Skeletal muscle cell (primary cell): ENCODE measurements at regions not wholly inside any gene's neighbourhood (a gene's known extent, or its start where the extent isn't known, plus 50 kb on each side); places are given as distances from the start of the nearest gene placed in this dataset.

ENCODE experiments used
- DNase-seq: peaks from one replicate; pipeline ENCODE4 v3.0.0-alpha.2; 2010; ENCODE audit warnings: low read depth
- H3K4me3 ChIP-seq: 2 replicates; pipeline ENCODE4 v1.5.1; 2011; ENCODE audit warnings: low read depth, mild to moderate bottlenecking, control low read depth, low read length, moderate library complexity

DNA sequence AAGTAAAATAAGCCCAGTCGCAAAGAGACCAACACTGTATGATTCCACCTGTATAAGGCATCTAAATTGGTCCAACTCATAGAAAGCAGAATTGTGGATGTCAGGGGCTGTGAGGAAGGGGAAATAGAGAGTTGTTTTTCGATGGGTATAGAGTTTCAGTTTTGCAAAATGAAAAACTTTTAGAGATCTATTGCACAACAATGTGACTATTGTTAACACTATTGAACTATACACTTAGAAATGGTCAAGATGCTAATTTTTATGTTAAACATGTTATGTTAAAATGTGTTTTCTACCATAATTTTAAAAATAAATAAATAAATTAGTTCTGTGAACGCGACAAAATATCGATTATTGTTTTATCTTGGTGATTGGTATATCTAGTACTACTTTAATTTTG lies 192.4 kb downstream of the PTGER3 start:
- no peak for DNase-seq
- H3K4me3 ChIP-seq = no peak overlapping the region

GRCh38 chr1:70856201-70856600 lies 191.4 kb downstream of the PTGER3 start:
- DNase-seq = no peak

GRCh38 chr1:70863239-70863638 lies 184.4 kb downstream of the PTGER3 start:
- no peak overlapping the region for H3K4me3 ChIP-seq
- peak; percentile 14 for DNase-seq

More at GRCh38 chr1:70856201-70856600, 191.4 kb downstream of the PTGER3 start:
- H3K4me3 ChIP-seq = no peak overlapping the region

- DNase-seq = peak; percentile 36
Observed at GRCh38 chr1:70864302-70864701, 183.3 kb downstream of the PTGER3 start.

DNA sequence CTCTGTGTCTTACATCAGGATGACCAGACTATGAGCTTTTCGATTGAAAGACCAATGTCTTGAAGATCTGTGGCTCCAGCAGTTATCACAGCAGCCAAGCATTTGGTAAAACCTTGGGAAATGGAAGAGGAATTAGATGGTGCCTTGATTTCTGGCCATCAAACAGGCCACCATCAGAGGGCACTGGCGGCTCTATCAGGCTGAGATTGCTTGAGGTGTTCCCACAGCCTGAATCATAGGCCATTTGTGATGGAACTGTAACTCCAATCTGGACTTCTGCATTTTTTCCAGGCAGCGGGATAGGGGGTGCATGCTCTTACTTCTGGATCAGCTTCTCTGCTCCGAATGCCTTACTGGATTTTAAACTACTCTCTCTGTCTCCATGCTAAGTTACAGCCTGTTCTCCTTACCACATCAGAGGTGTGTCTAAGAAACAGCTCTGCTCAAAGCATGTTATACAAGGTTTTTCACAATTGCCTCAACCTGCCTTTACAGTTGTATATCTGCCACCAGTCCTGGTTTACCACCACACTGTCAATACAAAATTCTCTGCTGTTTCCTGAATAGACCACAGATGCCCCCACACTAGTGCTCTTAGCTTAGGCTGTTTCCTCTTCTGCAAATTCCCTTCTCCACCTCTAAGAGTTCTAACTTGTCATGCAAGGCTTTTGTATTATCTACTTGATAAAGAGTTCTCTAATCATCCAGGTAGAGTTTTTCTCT lies 180.9 kb downstream of the PTGER3 start:
- DNase-seq = no peak

More at GRCh38 chr1:70864302-70864701, 183.3 kb downstream of the PTGER3 start:
- no peak overlapping the region for H3K4me3 ChIP-seq

GRCh38 chr1:70871790-70872189 lies 175.8 kb downstream of the PTGER3 start:
- H3K4me3 ChIP-seq = no peak overlapping the region

More for the DNA sequence above, 180.9 kb downstream of the PTGER3 start:
- H3K4me3 ChIP-seq = no peak overlapping the region

GRCh38 chr1:70874063-70874462 lies 173.6 kb downstream of the PTGER3 start:
- DNase-seq = no peak

More at GRCh38 chr1:70871790-70872189, 175.8 kb downstream of the PTGER3 start:
- no peak for DNase-seq

GRCh38 chr1:70874818-70875217 lies 172.8 kb downstream of the PTGER3 start:
- DNase-seq = no peak
- no peak overlapping the region for H3K4me3 ChIP-seq

More at GRCh38 chr1:70874063-70874462, 173.6 kb downstream of the PTGER3 start:
- H3K4me3 ChIP-seq = no peak overlapping the region

DNA sequence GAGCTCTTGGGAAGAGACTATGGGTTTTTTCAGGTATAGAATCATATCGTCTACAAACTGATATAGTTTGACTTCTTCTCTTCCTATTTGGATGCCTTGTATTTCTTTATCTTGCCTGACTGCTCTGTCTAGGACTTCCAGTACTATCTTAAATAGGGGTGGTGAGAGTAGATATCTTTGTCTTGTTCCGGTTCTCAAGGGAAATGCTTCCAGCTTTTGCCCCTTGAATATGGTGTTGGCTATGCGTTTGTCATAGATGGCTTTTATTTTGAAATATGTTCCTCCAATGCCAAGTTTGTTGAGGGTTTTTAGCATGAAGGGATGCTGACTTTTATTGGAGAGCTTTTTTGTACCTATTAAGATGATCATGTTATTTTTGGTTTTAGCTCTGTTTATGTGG lies 170.3 kb downstream of the PTGER3 start:
- no peak for DNase-seq
- no peak overlapping the region for H3K4me3 ChIP-seq

- H3K4me3 ChIP-seq = no peak overlapping the region
- DNase-seq = no peak
Observed at GRCh38 chr1:70887936-70888335, 159.7 kb downstream of the PTGER3 start.

DNA sequence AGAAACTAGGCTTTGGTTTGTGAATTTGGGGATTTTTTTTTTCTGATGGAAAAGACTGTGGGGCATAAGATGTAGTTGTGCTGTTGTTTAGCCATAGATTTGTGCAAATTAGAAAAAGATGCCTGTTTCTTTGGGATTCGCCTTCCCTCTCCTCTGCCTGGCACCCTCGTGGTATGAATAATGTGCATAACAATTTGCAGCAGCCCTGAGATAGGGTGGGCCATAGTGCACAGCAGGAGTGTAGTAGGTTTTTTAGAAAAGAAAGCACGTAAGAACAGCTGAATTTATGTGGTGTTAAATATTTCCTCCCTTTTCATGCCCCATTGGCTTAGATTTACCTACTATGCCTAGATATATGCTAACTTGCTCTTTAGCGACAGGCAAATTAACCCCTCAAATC lies 158.9 kb downstream of the PTGER3 start:
- H3K4me3 ChIP-seq = no peak overlapping the region
- DNase-seq = no peak

- H3K4me3 ChIP-seq = no peak overlapping the region
- DNase-seq = no peak
Observed at GRCh38 chr1:70890408-70890807, 157.2 kb downstream of the PTGER3 start.

DNA sequence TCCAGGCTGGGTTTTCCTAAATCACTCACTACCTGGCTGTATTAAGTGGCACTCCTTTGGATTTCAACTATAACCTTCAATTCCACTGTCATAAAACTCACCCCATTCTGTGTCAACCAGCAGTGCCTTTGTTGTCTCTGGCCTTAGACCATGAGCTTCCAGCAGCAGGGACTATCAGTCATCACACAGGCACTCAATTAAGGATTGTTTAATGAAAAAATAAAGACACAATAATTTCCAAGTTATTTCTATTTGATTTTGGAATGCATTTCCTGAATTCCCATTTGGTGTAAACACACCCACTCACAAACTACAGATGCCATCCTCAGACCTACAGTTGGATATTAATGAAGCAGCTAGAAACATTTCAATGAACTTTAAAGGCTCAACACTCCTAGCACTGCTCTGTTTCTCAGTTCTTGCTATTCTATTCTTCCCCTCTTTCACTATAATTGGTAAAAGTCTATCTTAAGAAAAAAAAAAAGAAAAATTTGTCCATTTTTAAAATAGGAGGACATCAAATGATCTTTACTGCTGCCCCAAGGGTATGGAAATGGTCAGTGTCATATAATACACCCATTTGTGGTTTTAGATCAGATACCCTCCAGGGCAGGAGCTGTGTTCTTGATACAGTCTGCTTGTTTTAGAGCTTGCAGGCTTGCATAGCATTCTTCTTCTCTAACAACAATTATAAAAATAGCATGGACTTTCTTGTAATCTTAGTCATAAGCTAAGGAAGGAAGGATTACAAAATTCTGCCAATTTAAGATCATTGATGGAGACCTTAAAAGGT lies 156.4 kb downstream of the PTGER3 start:
- DNase-seq = no peak

GRCh38 chr1:70892140-70892539 lies 155.5 kb downstream of the PTGER3 start:
- no peak for DNase-seq
- no peak overlapping the region for H3K4me3 ChIP-seq

More for the DNA sequence above, 156.4 kb downstream of the PTGER3 start:
- H3K4me3 ChIP-seq = no peak overlapping the region

GRCh38 chr1:70892930-70893329 lies 154.7 kb downstream of the PTGER3 start:
- H3K4me3 ChIP-seq = no peak overlapping the region
- no peak for DNase-seq

DNA sequence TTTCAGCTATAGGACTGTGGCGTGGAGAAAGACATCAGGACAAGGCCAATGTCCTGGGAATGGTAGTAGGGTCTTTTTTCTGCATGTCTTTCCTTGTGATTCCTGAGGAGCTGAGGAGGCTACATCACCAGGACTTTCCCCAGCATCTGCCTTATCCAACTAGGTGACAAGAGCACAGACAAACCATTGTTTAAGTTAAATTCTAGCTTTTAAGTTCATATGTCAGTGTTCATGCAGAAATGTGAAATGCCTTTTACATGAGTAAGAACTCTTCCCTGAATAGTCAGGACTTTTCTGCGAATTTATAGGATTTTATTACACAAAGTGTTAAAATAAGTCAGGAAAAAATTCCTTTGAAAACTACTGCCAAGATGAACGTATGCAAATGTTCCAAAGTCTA lies 154.2 kb downstream of the PTGER3 start:
- no peak for DNase-seq

DNA sequence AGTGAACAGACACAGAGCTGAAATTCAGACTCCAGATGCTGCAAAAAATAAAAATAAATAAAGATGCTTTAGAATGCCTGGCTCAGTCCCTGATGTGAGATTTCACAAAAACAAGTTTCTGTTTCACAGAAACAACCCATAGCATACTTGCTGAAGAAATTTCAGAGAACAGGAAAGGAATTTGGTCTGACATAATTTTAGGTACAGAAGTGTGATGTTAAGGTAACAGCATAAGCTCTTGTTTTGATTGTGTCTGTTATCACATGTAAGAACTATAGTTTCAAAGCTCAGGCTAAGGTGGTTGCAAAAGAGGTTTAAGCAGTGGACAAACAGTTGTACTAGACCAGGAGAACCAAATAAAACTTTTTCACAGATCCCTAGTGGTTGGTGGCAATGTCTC lies 152.1 kb downstream of the PTGER3 start:
- H3K4me3 ChIP-seq = no peak overlapping the region
- no peak for DNase-seq

More for the DNA sequence above, 154.2 kb downstream of the PTGER3 start:
- H3K4me3 ChIP-seq = no peak overlapping the region

DNA sequence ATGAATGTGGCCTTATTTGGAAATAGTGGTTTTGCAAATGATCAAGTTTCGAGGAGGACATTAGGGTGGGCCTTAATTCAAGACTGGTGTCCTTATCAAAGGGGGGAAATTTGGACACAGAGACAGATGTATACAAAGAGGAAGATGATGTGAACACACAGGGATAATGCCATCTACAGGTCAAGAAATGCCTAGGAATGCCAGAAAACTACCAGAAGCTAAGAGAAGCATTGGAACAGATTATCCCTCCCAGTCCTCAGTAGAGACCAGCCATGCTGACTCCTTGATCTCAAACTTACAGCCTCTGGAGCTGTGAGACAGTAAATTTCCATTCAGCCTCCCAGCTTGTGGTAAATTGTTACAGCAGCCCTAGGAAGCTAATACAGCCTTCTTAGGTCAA lies 151.4 kb downstream of the PTGER3 start:
- no peak overlapping the region for H3K4me3 ChIP-seq
- DNase-seq = no peak

GRCh38 chr1:70897273-70897672 lies 150.3 kb downstream of the PTGER3 start:
- DNase-seq = no peak
- H3K4me3 ChIP-seq = no peak overlapping the region

GRCh38 chr1:70899735-70900134 lies 147.9 kb downstream of the PTGER3 start:
- no peak for DNase-seq
- no peak overlapping the region for H3K4me3 ChIP-seq

- H3K4me3 ChIP-seq = no peak overlapping the region
- no peak for DNase-seq
Observed at GRCh38 chr1:70902211-70902610, 145.4 kb downstream of the PTGER3 start.
